CD4-positive, alpha-beta T cell treated with Interleukin-4 for 1 hour (primary cell): ENCODE measurements at regions not wholly inside any gene's neighbourhood (a gene's known extent, or its start where the extent isn't known, plus 50 kb on each side); places are given as distances from the start of the nearest gene placed in this dataset.
"Not testable (repeated sequence)": the region's sequence is repeated elsewhere in the genome, so short reads cannot be mapped to it uniquely, and the experiment has no call there.

Experiments used
- DNase-seq, 2 donors: peaks; one replicate each; pipeline ENCODE4 v3.0.0-alpha.2; 2020 to 2022

DNA sequence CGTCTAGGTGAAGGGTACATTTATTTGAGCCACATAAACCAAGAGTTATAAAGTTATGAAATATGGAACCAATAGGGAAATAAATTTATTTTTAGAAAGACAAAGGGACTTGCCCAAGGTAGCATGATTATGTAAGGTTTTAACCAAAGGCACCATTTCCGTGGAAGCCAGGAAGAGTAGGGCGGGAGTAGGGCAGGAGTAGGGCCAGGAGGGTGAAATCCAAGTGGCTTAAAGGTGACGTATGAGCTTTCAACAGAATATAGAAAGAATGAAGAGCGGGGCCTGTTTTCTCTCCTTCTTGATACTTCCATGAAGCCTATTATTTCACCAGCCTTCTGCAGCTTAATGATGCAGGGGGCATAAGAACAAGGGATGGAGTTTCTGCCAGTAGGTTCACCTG lies 91.7 kb upstream of the PNPLA4 start:
- DNase-seq, result no peak

DNA sequence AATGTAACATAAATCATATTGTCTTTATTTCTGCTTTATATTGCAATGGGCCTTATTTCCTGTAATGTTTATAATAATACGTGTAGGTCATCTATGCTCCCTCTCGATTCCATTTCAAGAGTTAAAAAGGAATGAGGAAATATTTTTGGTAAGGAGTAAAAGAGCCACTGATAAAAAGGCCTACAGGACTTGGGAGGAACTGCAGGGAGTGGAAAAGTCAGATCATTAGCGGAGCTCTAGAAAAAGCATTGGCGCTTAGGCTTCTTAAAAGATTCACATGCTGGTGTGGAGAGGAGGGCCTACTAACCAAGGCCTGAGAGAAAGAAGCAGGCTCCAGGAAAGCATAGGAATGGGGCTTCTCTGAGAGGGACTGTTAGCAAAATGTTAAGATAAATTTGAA lies 82.9 kb upstream of the PNPLA4 start:
- DNase-seq, result no peak

DNA sequence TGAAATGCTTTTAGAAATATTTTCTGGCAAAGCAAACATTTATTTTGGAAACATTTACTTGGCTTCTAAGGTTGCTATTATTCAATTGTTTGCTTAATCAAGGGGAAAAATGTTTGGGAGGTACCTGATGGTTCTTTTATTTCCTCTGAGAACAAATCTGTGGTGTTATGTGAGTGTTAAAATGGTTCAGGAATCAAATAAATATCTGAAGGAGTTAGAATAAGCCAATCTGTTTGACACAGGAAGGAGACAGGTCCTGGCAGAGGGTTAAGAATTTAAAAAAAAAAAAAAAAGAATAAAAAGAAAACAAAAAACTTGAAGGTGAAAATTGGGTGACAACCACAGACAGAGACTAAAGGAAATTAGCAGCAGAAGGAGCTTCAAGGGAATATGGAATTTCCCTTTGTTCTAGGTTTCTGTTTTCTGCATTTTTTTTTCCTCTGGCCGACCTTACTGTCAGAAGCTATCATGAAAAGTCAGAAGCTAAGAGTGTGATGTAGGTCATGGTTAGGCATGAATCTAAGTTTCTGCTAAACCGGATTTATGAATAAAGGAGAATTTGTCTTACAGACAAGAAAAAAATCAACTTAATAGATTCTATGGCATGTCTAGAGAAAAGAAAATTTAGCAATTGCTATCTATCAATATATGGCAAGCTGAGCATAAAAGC lies 78.6 kb upstream of the PNPLA4 start:
- no peak for DNase-seq

DNA sequence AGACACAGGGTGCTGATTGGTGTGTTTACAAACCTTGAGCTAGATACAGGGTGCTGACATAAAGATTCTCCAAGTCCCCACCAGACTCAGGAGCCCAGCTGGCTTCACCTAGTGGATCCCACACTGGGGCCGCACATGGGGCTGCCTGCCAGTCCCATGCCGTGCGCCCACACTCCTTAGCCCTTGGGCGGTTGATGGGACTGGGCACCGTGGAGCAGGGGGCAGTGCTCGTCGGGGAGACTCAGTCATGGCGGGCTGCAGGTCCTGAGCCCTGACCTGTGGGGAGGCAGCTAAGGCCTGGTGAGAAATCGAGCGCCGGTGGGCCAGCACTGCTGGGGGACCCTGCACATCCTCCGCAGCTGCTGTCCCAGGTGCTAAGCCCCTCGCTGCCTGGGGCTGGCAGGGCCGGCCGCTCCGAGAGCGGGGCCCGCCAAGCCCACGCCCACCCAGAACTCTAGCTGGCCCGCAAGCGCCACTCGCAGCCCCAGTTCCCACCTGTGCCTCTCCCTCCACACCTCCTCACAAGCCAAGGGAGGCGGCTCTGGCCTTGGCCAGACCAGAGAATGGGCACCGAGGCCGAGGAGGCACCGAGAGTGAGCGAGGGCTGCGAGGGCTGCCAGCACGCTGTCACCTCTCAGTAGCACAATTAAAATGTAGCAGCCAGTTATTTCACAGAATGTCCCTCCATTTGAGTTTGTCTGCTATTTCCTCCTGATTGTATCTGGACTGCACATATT lies 76.1 kb upstream of the PNPLA4 start:
- no peak for DNase-seq

DNA sequence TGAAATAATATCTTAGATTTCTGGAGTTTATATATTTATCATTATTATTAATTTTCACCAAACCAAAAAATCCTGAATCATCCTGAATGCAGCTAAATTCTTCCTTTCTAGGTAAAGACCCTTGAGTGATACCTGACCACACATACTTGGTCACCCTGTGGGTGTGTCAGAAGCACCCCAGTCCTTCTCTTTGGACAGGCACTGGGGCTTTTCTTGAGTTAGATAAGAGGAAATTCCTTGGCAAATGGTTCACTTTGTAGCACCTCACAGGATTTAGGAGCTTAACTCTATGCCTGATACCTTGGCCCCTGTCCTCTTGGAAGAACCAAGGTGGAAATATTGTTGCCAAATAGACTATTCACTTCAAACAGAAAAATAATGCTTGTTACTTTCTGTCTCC lies 69.6 kb upstream of the PNPLA4 start:
- DNase-seq, result no peak

DNA sequence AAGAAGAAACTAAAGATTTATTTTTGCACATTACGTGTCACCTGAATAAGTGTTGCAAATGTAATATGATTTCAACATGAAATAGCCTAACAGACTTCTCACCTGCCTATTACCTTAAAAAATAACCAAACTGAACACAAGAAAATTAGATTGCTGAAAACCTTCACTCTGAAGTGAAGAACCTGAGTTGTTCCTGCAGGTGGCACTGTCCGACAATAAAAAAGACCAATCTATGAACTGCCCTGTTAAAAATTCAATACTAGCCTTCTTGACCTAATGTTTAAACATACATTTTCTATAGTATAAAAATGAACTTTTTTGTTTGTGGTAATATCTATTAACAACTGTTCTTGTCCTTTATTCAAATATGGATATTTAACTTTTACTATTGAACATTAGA lies 69.2 kb upstream of the PNPLA4 start:
- DNase-seq, result peak; percentile 42

DNA sequence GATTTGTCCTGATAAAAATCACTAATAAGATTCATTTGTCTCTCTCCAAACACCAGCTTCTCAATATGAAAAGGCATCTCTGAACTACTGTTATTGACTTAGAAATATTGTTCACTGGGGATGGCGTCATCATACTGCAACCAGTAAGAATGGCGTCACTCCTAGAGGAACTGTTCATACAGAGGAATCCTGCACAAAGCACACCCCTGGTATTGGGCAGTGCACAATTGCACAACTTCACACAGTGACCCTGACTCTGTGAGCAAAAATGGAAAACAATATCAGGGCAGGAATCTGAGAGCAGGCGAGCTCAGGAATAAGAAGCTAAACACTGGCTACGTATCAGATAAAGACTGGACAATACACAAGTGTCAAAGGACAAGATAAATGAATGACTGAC lies 66.7 kb upstream of the PNPLA4 start:
- DNase-seq, result no peak

DNA sequence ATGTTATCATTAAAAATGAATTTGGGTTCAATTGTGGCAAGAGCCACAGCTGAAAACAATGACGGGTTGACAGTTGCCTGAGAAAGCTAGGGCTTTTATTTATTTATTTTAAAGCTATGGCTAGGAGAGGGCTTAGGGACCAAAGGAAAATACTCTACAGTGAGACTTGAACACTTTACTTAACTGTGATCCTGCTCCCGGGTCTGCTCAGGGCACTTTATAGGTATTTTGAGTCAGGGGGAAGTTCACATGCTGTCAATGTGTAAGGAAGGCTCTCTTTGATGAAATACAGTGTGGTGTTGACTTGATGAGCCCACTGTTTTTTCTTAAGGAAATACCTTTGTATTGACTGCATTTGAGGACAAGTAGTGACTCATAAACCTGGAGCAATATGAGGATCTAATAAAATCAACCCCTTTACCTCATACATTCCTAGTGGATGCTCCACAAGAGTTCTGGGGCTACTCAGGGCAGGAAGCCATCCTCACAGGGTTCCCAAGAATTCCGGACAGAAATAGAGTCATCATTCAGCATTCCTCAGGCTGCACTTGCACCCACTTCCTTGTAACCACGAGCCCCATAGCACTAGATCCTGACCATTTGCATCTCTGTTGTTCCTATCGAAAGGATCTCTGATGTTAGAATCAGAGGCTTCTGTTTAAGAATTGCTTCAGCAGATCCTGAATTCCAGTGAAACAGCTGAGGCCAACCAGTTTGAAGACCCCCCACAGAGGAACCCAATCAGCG lies 61.0 kb upstream of the PNPLA4 start:
- DNase-seq, result not testable (repeated sequence)

DNA sequence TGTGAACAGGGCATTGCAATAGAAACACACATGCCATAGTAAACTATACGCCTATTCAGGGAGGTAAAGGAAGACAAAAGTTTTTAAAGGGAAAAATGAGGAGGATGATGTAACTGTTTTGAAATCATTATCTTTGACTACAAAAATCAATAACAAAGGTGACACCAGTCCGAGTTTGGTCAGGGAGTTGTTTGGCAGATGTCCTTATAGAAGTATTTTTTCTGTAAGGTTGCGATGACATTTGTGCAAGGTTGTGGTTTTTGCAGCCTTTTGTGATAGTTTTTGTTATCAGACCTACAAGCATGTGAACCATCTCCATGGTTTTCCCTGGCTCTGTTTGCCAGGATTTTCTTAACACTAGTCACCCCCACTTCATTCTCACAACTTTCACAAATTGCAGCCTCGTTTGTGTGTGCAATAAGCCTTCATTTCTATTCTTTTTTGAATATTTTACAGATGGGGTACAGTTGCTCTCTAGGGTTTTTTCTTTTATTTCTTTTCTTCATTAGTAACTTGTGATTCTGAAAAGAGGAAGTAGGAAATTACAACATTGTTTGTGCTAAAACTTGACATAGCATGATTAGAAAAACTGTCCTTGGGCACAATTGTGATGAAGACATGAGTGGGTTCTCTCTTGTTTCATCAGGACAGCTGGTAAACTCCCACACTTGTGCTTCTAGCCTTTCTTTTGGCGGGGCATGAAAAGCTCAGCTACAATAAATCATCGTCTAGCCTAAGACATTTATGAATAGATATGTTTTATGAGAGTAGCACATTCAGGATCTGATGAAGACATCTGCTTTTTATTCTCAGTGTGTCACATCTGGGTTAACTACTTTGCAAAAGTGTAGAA lies 60.2 kb upstream of the PNPLA4 start:
- no peak for DNase-seq

DNA sequence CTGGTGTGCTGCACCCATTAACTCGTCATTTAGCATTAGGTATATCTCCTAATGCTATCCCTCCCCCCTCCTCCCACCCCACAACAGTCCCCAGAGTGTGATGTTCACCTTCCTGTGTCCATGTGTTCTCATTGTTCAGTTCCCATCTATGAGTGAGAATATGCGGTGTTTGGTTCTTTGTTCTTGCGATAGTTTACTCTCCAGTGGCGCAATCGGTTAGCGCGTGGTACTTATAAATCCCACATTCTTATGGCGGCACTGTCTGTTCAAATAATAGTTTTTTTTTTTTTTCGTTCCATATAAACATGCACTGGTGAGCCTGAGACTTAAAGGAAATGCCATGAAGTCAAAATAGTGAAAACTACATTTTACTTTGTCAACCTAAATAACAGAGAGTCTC lies 59.5 kb upstream of the PNPLA4 start:
- not testable (repeated sequence) for DNase-seq

DNA sequence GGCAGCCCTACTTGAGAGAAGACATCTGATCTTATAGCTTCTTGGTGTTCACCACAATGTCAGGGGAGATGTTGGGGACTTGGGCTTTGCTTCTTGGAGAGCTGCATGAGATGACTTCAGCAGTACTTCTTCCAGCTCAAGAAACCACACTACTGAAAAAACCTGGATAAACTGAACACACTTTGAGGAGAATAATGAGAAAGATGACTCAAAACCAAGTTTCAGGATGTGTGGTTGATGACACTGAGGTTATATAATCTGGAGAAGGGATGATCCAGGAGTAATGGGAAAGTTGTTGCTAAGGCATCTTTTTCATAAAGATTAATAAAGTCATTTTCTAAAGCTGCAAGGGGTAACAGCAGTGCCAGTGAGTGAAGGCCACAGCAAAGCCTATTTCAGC lies 58.4 kb upstream of the PNPLA4 start:
- no peak for DNase-seq

DNA sequence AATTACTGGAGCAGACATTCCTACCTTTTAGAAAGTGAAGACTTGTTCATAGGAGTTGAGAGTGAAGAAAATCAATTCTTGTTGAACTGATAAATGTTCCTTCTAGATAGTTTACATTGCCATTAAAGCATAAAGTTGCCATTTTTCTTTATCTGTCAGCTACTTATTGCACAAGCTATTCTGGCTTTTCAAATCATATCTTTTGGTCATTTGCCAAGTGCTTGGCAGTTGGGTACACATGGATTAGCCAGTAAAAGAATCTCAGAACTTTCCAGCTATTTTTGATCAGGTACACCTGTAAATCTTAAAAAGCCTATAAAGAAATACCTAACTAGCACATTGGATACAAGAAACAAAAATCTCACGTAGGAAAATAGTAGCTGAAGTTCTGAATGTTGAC lies 56.4 kb upstream of the PNPLA4 start:
- DNase-seq, result no peak
